NAMALWA (cell line): ENCODE measurements at regions not wholly inside any gene's neighbourhood (a gene's known extent, or its start where the extent isn't known, plus 50 kb on each side); places are given as distances from the start of the nearest gene placed in this dataset.

ENCODE experiments used
- DNase-seq: peaks from one replicate; pipeline ENCODE4 v3.0.0-alpha.2; 2015; ENCODE audit warnings: low spot score

GRCh38 chr12:67590149-67590790 is 58.3 kb upstream of the DYRK2 start:
- DNase-seq = no peak

- peak; percentile 11 for DNase-seq
Observed at GRCh38 chr12:67592228-67593011, 56.1 kb upstream of the DYRK2 start.

GRCh38 chr12:67593041-67593440 is 55.5 kb upstream of the DYRK2 start:
- DNase-seq = no peak

- no peak for DNase-seq
Observed at GRCh38 chr12:67593461-67594330, 54.8 kb upstream of the DYRK2 start.

- DNase-seq = no peak
Observed at GRCh38 chr12:67594888-67595287, 53.7 kb upstream of the DYRK2 start.

GRCh38 chr12:67595365-67595764 is 53.2 kb upstream of the DYRK2 start:
- DNase-seq = no peak

- DNase-seq = no peak
Observed at GRCh38 chr12:67598598-67598997, 49.9 kb upstream of the DYRK2 start.
